ENCODE measurements at regions not wholly inside any gene's neighbourhood (a gene's known extent, or its start where the extent isn't known, plus 50 kb on each side); places are given as distances from the start of the nearest gene placed in this dataset.

DNA sequence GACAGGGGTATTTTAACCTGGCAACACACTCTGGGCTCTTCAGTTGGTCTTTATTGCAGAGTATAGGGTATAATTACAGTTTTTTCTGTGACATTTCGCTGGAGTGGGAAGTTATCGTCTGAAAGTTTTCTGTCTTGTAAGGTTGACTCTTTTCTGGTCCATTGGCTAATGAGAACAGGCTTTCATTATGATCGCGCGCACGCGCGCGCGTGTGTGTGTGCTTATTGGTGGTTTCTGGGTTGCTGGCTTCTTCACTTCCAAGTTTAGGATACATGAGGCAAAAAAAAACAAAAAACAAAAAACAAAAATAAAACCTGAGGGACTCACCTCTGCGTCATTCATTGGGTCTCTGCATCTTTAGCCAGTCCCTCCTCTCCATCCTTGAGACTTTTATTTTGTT lies 68.7 kb upstream of the MYOCD start:
- DNase-seq: no peak

DNA sequence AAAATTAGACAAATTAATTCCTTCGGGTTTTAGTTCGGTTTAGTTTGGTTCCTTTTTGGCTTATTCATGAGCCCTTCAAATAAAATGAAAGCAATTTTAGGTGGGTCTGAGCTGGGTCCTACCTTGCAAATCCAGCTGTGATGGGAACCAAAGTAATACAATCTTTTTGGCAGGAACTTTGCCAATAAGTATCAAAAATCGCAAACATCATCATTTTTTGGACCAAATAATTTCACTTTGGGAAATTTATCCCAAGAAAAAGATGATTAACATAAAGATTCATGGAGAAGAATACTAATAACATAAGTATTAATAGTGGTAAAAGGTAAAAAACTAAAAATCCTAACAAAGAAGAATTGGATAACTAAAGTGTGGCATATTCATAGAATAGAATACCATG lies 67.8 kb upstream of the MYOCD start:
- no peak for DNase-seq

DNA sequence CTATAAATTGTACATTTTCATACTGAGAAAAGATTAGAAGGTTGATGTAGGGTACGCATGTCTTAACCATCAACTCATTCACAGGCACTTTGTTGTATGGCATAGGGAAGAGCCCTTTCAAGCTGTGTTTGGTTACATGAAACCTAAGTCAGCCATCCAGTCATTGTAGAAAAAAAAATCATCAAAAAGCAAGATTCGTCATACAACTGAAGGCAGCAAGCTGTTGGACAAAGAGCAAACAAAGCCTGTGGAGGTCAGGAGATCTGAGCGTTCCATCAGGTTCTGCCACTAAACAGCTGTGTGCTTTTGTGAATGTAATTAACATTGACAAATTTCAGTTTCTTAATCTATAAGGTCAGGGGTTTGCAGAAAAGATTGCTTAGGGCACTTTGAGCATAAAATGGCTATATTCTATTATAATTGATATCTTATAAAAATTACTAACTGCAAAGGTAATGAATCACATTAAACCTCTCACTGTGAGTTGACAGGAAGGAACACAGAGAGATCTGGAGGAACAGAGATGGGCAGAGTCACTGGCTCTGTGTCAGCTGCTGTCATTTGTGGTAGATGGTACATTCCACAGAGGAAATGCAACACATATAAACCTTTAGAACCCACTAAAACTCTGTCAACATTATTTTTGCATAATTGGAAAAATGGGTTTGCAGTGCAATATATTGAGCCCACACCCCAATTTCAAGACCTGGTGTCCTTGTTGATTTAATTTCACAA lies 66.3 kb upstream of the MYOCD start:
- peak; percentile 33 for DNase-seq

DNA sequence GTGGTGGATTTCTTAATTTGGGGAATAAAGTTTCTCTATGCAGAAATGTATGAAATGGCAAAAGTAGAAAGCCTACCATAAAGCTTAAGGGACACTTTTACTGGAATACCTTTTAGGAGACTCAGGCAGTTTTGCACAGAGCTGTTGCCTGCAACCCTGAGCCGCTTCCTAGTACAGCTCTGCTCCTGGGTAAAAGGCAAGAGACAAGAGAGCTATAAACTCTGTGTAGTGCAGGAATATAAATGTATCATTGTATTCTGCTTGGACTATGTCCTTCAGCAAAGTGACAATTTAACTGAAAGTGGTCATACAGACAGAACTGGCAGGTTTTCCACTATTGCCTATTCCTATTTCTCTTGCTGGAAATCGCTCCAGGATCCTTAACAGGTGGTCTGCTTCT lies 65.3 kb upstream of the MYOCD start:
- no peak for DNase-seq

DNA sequence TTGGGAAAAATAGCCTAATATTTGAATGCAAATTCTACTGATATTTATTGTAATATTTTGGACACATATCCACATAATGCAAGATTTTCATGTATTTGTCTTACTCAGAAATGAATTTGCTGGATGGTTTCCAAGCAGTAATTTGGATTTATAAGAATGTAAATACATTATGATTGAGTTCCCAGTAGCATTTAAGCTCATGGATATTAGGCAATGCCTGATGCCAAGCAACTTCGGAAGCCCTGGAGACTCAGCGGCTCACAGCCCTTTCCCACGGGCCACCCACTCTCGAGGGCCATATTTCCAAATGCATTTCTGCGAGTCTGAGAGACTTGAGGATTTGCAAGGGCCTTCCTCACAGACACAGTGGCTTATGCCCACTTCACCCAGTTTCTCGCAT lies 62.1 kb upstream of the MYOCD start:
- DNase-seq: peak; percentile 49

DNA sequence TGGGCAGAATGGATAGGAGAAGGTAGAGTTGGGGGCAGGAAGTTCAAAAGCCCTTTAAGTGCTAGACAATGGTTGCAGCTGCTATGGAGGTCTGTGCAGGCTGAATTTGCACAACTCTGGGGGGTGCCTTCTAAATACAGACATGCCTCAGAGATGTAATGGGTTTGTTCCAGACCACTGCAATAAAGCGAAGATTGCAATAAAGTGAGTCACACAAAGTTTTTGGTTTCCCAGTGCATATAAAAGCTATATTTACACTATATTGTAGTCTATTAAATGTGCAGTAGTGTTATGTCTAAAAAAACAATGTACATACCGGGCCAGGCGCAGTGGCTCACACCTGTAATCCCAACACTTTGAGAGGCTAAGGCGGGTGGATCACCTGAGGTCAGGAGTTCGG lies 60.5 kb upstream of the MYOCD start:
- DNase-seq: peak; percentile 90

DNA sequence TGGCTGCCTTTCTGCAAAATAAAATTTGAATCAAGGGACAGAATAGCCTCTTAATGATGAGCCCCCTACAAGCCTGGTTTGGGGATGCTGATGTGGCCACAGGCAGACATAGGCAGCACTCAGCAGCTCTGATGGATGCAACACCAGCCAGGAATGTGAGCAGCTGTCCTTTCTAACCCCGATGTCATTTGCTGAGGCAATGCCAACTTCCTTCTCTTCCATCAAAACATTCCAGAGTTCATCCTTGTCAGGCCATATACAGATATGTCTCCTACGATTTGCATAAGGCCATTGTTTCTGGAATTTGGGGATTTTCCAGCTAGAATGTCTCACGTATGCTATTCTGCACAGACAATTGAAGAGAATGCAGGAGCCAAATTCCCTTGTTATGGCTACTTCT lies 52.1 kb upstream of the MYOCD start:
- DNase-seq: peak; percentile 96

Measured in fibroblast of upper back skin (primary cell).